Large intestine (tissue), 3 donors: ENCODE measurements at regions not wholly inside any gene's neighbourhood (a gene's known extent, or its start where the extent isn't known, plus 50 kb on each side); places are given as distances from the start of the nearest gene placed in this dataset.
"Not testable (repeated sequence)": the region's sequence is repeated elsewhere in the genome, so short reads cannot be mapped to it uniquely, and the experiment has no call there.

Source experiments
- DNase-seq, 2 donors: peaks; one replicate each; pipeline versions ENCODE4 v3.0.0 to v3.0.0-alpha.2; 2013
- H3K27ac ChIP-seq: one replicate; pipeline ENCODE4 v1.5.1; 2013; ENCODE audit warnings: low read length
- H3K27me3 ChIP-seq: 2 replicates; pipeline ENCODE4 v1.6.1; 2013; ENCODE audit warnings: low read length; ENCODE audit not compliant: control insufficient read depth, insufficient read depth
- H3K36me3 ChIP-seq: 2 replicates; pipeline ENCODE4 v1.6.1; 2013; ENCODE audit warnings: low read length; ENCODE audit not compliant: control insufficient read depth, insufficient read depth
- H3K4me1 ChIP-seq: one replicate; pipeline ENCODE4 v1.6.1; 2013; ENCODE audit warnings: low read length; ENCODE audit not compliant: control insufficient read depth, insufficient read depth
- H3K4me3 ChIP-seq: one replicate; pipeline ENCODE4 v1.5.1; 2013; ENCODE audit warnings: low read length
- H3K9me3 ChIP-seq: one replicate; pipeline ENCODE4 v1.6.1; 2013; ENCODE audit warnings: mild to moderate bottlenecking, low read depth, low read length, moderate library complexity; ENCODE audit not compliant: control insufficient read depth
- WGBS: methylation state at CpG from one replicate; pipeline ENCODE4 v1.1.5; 2013; ENCODE audit warnings: low lambda C conversion rate; ENCODE audit not compliant: insufficient coverage; 5-methylcytosine and 5-hydroxymethylcytosine counted together

- Histone ChIP-seq H3K4me1 (no peaks in the 10 kb centered on the region), H3K27ac (no peak overlapping the region), H3K27me3 (peaks cover 36% of the 10 kb centered on the region), H3K9me3 (no peaks in the 10 kb centered on the region), H3K4me3 (no peak overlapping the region), H3K36me3 (no peaks in the 10 kb centered on the region)
- WGBS: no CpG with 5 or more reads among the region's 14 CpGs
- DNase-seq: peak in 1 of 2 donors; percentile 24
Measured at GRCh38 chr16:86883583-86884389, 305.4 kb downstream of the FOXL1 start.

GRCh38 chr16:86884390-86884650 lies 306.0 kb downstream of the FOXL1 start:
- DNase-seq: no peak
- H3K27ac ChIP-seq: no peak overlapping the region
- H3K4me3 ChIP-seq: no peak overlapping the region
- H3K9me3 ChIP-seq: no peaks in the 10 kb centered on the region
- H3K36me3 ChIP-seq: no peaks in the 10 kb centered on the region
- WGBS: no CpG with 5 or more reads among the region's 4 CpGs
- no peaks in the 10 kb centered on the region for H3K4me1 ChIP-seq
- H3K27me3 ChIP-seq: peaks cover 31% of the 10 kb centered on the region

GRCh38 chr16:86885139-86885538 lies 306.8 kb downstream of the FOXL1 start:
- peaks cover 30% of the 10 kb centered on the region for H3K27me3 ChIP-seq

GRCh38 chr16:86886651-86887050 lies 308.3 kb downstream of the FOXL1 start:
- no peak overlapping the region for H3K4me3 ChIP-seq
- no peaks in the 10 kb centered on the region for H3K36me3 ChIP-seq
- DNase-seq: no peak
- peaks cover 20% of the 10 kb centered on the region for H3K27me3 ChIP-seq
- no peaks in the 10 kb centered on the region for H3K4me1 ChIP-seq
- H3K27ac ChIP-seq: no peak overlapping the region
- H3K9me3 ChIP-seq: no peaks in the 10 kb centered on the region
- WGBS: no CpG with 5 or more reads among the region's 1 CpG

More at GRCh38 chr16:86885139-86885538, 306.8 kb downstream of the FOXL1 start:
- H3K27ac ChIP-seq: no peak overlapping the region
- H3K4me3 ChIP-seq: no peak overlapping the region
- no peaks in the 10 kb centered on the region for H3K9me3 ChIP-seq
- no peak for DNase-seq
- no peaks in the 10 kb centered on the region for H3K4me1 ChIP-seq
- no CpG with 5 or more reads among the region's 6 CpGs for WGBS
- no peaks in the 10 kb centered on the region for H3K36me3 ChIP-seq

- no peak for DNase-seq
- Histone ChIP-seq H3K36me3 (no peaks in the 10 kb centered on the region), H3K4me3 (no peak overlapping the region), H3K27me3 (peaks cover 14% of the 10 kb centered on the region), H3K9me3 (no peaks in the 10 kb centered on the region), H3K27ac (no peak overlapping the region), H3K4me1 (no peaks in the 10 kb centered on the region)
- WGBS: no CpG with 5 or more reads among the region's 8 CpGs
Measured at GRCh38 chr16:86887416-86887815, 309.1 kb downstream of the FOXL1 start.

GRCh38 chr16:86888231-86889053 lies 310.1 kb downstream of the FOXL1 start:
- no peaks in the 10 kb centered on the region for H3K9me3 ChIP-seq
- H3K4me1 ChIP-seq: no peaks in the 10 kb centered on the region
- no peak overlapping the region for H3K4me3 ChIP-seq
- H3K36me3 ChIP-seq: no peaks in the 10 kb centered on the region
- no peak for DNase-seq
- WGBS: 80% methylated on average over 1 of the region's 4 CpGs
- H3K27me3 ChIP-seq: peaks cover 14% of the 10 kb centered on the region
- no peak overlapping the region for H3K27ac ChIP-seq

GRCh38 chr16:86889054-86889366 lies 310.7 kb downstream of the FOXL1 start:
- peaks cover 16% of the 10 kb centered on the region for H3K27me3 ChIP-seq
- H3K27ac ChIP-seq, H3K9me3 ChIP-seq, DNase-seq, H3K4me3 ChIP-seq, H3K4me1 ChIP-seq, H3K36me3 ChIP-seq: not testable (repeated sequence)
- 80% methylated on average over 1 of the region's 1 CpG for WGBS

GRCh38 chr16:86889974-86890373 lies 311.6 kb downstream of the FOXL1 start:
- H3K4me1 ChIP-seq: no peaks in the 10 kb centered on the region
- H3K36me3 ChIP-seq: no peaks in the 10 kb centered on the region
- peaks cover 12% of the 10 kb centered on the region for H3K27me3 ChIP-seq
- no peak overlapping the region for H3K27ac ChIP-seq
- WGBS: no CpG with 5 or more reads among the region's 3 CpGs
- no peak overlapping the region for H3K4me3 ChIP-seq
- DNase-seq: no peak
- H3K9me3 ChIP-seq: no peaks in the 10 kb centered on the region

GRCh38 chr16:86891121-86891520 lies 312.8 kb downstream of the FOXL1 start:
- 94% methylated on average over 2 of the region's 7 CpGs for WGBS
- H3K36me3 ChIP-seq: no peaks in the 10 kb centered on the region
- no peak overlapping the region for H3K4me3 ChIP-seq
- H3K9me3 ChIP-seq: no peaks in the 10 kb centered on the region
- H3K27ac ChIP-seq: no peak overlapping the region
- no peaks in the 10 kb centered on the region for H3K4me1 ChIP-seq
- no peak for DNase-seq
- peaks cover 13% of the 10 kb centered on the region for H3K27me3 ChIP-seq

GRCh38 chr16:86891631-86892030 lies 313.3 kb downstream of the FOXL1 start:
- Histone ChIP-seq H3K4me1 (no peaks in the 10 kb centered on the region), H3K27me3 (peaks cover 14% of the 10 kb centered on the region), H3K36me3 (no peaks in the 10 kb centered on the region), H3K27ac (no peak overlapping the region), H3K4me3 (no peak overlapping the region), H3K9me3 (no peaks in the 10 kb centered on the region)
- DNase-seq: no peak
- no CpG with 5 or more reads among the region's 12 CpGs for WGBS
